GM23248 (cell line): ENCODE measurements at regions not wholly inside any gene's neighbourhood (a gene's known extent, or its start where the extent isn't known, plus 50 kb on each side); places are given as distances from the start of the nearest gene placed in this dataset.

Source experiments
- DNase-seq: peaks from one replicate; pipeline ENCODE4 v3.0.0-alpha.2; 2015
- H2AFZ ChIP-seq: fragments of 200-600 bp; sonication (generic); 2 replicates; pipeline ENCODE4 v1.6.1; 2016; ENCODE audit warnings: antibody characterized with exemption
- H3F3A ChIP-seq: fragments of 200-600 bp; sonication (generic); 2 replicates; pipeline ENCODE4 v1.6.1; 2016; ENCODE audit warnings: mild to moderate bottlenecking, antibody characterized with exemption, mixed run types; ENCODE audit not compliant: insufficient read depth
- H3K27ac ChIP-seq: fragments of 200-600 bp; sonication (generic); 2 replicates; pipeline ENCODE4 v1.5.1; 2016; ENCODE audit warnings: mild to moderate bottlenecking
- H3K27me3 ChIP-seq: fragments of 200-600 bp; sonication (generic); replicated peaks from 2 replicates; pipeline ENCODE4 v1.6.1; 2016; ENCODE audit warnings: mild to moderate bottlenecking; ENCODE audit not compliant: insufficient read depth
- H3K36me3 ChIP-seq: fragments of 200-600 bp; sonication (generic); 2 replicates; pipeline ENCODE4 v1.6.1; 2016; ENCODE audit warnings: low read depth, mild to moderate bottlenecking
- H3K4me1 ChIP-seq: fragments of 200-600 bp; sonication (generic); 2 replicates; pipeline ENCODE4 v1.6.1; 2016; ENCODE audit warnings: mild to moderate bottlenecking; ENCODE audit not compliant: insufficient read depth
- H3K4me2 ChIP-seq: fragments of 200-600 bp; sonication (generic); one replicate; pipeline ENCODE4 v1.6.1; 2016; ENCODE audit warnings: mild to moderate bottlenecking; ENCODE audit not compliant: unreplicated experiment
- H3K4me3 ChIP-seq: fragments of 200-600 bp; sonication (generic); 2 replicates; pipeline ENCODE4 v1.5.1; 2016; ENCODE audit warnings: mild to moderate bottlenecking
- H3K79me2 ChIP-seq: fragments of 200-600 bp; sonication (generic); 2 replicates; pipeline ENCODE4 v1.6.1; 2016; ENCODE audit warnings: mild to moderate bottlenecking; ENCODE audit not compliant: insufficient read depth
- H3K9ac ChIP-seq: fragments of 200-600 bp; sonication (generic); 2 replicates; pipeline ENCODE4 v1.6.1; 2016; ENCODE audit warnings: mild to moderate bottlenecking
- H3K9me2 ChIP-seq: fragments of 200-600 bp; sonication (generic); 2 replicates; pipeline ENCODE4 v1.6.1; 2016; ENCODE audit warnings: mixed run types, mild to moderate bottlenecking, moderate library complexity; ENCODE audit not compliant: insufficient read depth
- H3K9me3 ChIP-seq: fragments of 200-600 bp; sonication (generic); one replicate; pipeline ENCODE4 v1.6.1; 2017; ENCODE audit warnings: low read depth
- H4K20me1 ChIP-seq: fragments of 200-600 bp; sonication (generic); 2 replicates; pipeline ENCODE4 v1.6.0; 2016; ENCODE audit not compliant: insufficient read depth
- EZH2 ChIP-seq: fragments of 200-600 bp; sonication (generic); IDR thresholded peaks from 2 replicates; pipeline ENCODE4 v1.6.1; 2018; ENCODE audit warnings: antibody characterized with exemption, mild to moderate bottlenecking; ENCODE audit not compliant: insufficient read depth, poor library complexity, severe bottlenecking
- EZH2phosphoT487 ChIP-seq: fragments of 200-600 bp; sonication (generic); IDR thresholded peaks from 2 replicates; pipeline ENCODE4 v1.6.1; 2018; ENCODE audit warnings: antibody characterized with exemption, moderate library complexity, mild to moderate bottlenecking, low read depth; ENCODE audit not compliant: insufficient read depth
- WGBS, 2 experiments: methylation state at CpG; one replicate each; pipeline ENCODE4 v1.1.6; 2015 to 2017; ENCODE audit warnings: low lambda C conversion rate in 2 of 2, low coverage in 1 of 2; ENCODE audit errors: missing lambda C conversion rate in 2 of 2; 5-methylcytosine and 5-hydroxymethylcytosine counted together
- in situ Hi-C: fragments of 300-500 bp; cut with MboI; formaldehyde crosslinking; loops from 2 replicates; pipeline ENCODE4 v1.15.0; 2020

DNA sequence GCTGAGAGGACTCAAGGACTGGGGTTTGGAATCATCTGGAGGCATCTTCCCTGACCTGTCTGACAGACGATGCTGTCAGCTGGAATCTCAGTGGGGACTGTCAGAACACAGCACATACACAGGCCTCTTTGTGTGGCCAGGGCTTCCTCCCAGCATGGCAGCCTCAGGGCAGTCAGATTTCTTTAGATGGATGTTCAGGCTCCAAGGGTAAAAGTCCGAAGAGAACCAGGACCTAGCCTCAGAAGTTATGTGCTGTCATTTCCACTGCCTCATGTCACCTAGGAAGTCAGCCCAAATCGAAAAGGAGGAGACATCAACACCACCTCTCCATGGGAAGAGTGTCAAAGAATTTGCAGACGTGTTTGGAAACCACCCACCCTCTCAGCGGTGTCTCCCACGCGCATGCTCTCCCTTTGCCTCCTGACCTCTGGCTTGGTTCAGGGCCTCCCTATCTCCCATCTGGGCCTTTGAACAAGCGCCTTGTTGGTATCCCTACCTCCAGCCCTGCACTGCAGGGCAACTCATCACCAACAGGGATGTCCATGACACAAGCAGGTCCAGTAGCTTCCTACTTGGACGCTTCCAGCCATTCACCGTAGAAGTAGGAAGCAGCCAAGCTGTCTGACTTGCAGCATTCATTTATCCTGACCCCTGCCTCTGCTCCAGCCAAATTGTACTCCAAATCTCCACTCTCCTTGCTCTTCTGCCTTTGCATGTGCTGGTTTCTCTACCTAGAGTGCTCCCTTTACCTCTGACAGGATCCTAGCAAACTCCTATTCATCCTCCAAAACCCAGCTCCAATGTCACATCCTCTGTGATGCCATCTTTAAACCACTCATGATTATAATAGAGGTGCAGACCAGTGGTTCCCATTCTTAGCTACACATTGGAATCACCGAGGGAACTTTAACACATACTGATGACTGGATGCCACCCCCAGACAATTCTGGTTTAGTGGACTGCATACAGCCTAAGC, 121.6 kb downstream of the OAT start:
- H3K4me3 ChIP-seq = no peak overlapping the region
- H2AFZ ChIP-seq = no peak overlapping the region
- TF ChIP-seq EZH2 (no peak), EZH2phosphoT487 (no peak)
- H4K20me1 ChIP-seq = no peaks in the 10 kb centered on the region
- no peaks in the 10 kb centered on the region for H3K36me3 ChIP-seq
- no peaks in the 10 kb centered on the region for H3K4me1 ChIP-seq
- no peaks in the 10 kb centered on the region for H3K9me3 ChIP-seq
- in situ Hi-C loops = no loop called here
- H3K27ac ChIP-seq = no peak overlapping the region
- no peaks in the 10 kb centered on the region for H3K79me2 ChIP-seq
- WGBS, 2 experiments = 43 to 44% methylated on average over 11 of the region's 11 CpGs
- no peak overlapping the region for H3K4me2 ChIP-seq
- no peak overlapping the region for H3K9ac ChIP-seq
- H3K27me3 ChIP-seq = no peaks in the 10 kb centered on the region
- no peaks in the 10 kb centered on the region for H3K9me2 ChIP-seq
- H3F3A ChIP-seq = no peaks in the 10 kb centered on the region
- DNase-seq = no peak

DNA sequence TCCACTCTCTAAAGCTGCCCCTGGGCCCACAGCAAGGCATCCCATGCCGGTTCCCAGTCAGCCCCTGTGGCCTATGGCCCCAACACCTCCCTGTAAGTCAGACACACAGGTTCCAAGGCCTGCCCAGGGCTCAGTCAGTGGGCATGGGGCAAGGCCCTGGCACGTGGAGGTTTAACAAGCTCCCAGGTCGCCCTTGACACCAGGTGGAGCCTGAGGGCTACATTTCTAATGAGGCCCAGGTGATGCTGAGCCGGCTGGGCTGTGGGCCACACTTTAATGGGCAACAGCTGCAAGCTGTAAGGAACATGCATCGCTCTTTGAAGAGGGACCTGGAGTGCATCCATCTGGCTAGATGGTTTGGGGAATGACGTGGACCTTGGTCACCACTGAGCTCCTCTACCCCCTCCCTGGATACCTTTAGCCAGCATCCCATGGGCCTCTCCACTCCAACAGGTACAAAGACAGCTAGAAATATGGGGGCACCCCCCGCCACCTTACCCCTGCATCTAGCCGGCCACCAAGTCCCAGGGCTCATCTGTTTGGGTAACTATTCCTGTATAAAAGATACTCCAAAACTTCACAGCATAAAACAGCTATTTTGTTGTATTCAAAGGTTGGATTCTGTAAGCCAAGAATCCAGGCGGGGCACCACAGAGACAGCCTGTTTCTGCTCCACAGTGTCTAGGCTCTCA, 122.5 kb downstream of the OAT start:
- no peak for TF ChIP-seq EZH2
- TF ChIP-seq EZH2phosphoT487 = no peak
- Histone ChIP-seq H2AFZ (no peak overlapping the region), H3K79me2 (no peaks in the 10 kb centered on the region), H4K20me1 (no peaks in the 10 kb centered on the region), H3K9ac (no peak overlapping the region), H3K9me2 (no peaks in the 10 kb centered on the region), H3K9me3 (no peaks in the 10 kb centered on the region), H3K4me3 (no peak overlapping the region), H3K36me3 (no peaks in the 10 kb centered on the region), H3F3A (no peaks in the 10 kb centered on the region), H3K27ac (no peak overlapping the region), H3K27me3 (no peaks in the 10 kb centered on the region), H3K4me2 (no peak overlapping the region), H3K4me1 (no peaks in the 10 kb centered on the region)
- in situ Hi-C loops = no loop called here
- 10 to 11% methylated on average over 9 of the region's 9 CpGs for WGBS, 2 experiments
- peak; percentile 22 for DNase-seq

DNA sequence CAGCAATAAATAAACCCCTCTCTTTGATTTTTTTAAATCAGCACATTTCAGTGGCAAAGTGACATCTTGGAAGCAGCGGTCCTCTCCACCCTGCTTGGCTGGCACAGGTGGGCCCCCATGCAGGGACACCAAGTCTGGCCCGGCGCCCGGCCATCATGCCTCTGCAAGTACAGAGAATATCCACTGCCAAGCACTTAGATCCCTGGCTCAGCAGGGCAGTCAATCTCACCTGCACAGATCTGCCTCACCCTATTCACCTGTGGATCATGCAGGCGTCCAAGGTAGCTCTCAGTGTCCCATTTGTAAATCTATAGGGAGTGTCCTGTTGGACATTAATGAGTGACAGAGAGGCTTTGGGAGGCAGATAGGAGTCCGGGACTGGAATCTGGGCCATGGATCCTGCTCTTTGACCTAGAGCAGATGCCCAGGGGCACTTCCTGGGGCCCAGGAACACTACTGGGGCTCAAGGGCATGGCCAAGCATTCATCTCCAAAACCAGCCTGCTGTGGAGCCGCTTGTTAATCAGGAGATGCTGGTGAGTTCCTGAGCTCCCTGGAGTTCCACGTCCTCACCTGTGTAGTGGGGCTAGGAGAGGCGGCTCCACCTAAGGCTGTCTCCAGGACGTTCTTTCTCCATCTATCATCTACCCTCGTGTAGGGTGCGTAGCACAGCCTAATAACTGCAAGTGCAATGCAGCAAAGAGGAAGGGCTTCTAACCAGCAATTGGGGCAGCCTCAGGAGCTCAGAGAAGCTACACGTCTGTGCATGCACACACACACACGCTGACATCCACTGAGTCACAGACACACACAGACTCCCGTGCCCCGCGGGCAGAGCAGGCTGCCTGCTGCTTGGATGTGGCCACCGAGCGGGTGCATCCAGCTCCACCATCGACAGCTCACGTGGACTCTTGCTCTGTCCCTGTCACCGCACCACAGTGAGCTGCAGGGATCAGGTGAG, 123.6 kb downstream of the OAT start:
- Histone ChIP-seq H3K4me2 (no peak overlapping the region), H3K9ac (no peak overlapping the region), H3K9me3 (no peaks in the 10 kb centered on the region), H3K27ac (no peak overlapping the region), H3F3A (no peaks in the 10 kb centered on the region), H3K9me2 (no peaks in the 10 kb centered on the region), H3K27me3 (no peaks in the 10 kb centered on the region), H2AFZ (no peak overlapping the region), H4K20me1 (no peaks in the 10 kb centered on the region), H3K4me1 (no peaks in the 10 kb centered on the region), H3K79me2 (no peaks in the 10 kb centered on the region), H3K36me3 (no peaks in the 10 kb centered on the region), H3K4me3 (no peak overlapping the region)
- in situ Hi-C loops = no loop called here
- DNase-seq = no peak
- TF ChIP-seq EZH2phosphoT487 = no peak
- no peak for TF ChIP-seq EZH2
- WGBS, 2 experiments = 42 to 55% methylated on average over 22 of the region's 22 CpGs
